OCI-LY3 (cell line): ENCODE measurements at regions not wholly inside any gene's neighbourhood (a gene's known extent, or its start where the extent isn't known, plus 50 kb on each side); places are given as distances from the start of the nearest gene placed in this dataset.

Experiments used
- CTCF ChIP-seq: fragments of 200-600, 300-600 bp; sonication (generic); IDR thresholded peaks from 2 replicates; pipeline ENCODE4 v1.5.1; 2014; ENCODE audit warnings: antibody characterized with exemption, low read length, low read depth
- EZH2phosphoT487 ChIP-seq: fragments of 200-600 bp; shearing (Covaris generic); IDR thresholded peaks from 2 replicates; pipeline ENCODE4 v1.6.1; 2018; ENCODE audit warnings: antibody characterized with exemption, mixed run types, low read depth

DNA sequence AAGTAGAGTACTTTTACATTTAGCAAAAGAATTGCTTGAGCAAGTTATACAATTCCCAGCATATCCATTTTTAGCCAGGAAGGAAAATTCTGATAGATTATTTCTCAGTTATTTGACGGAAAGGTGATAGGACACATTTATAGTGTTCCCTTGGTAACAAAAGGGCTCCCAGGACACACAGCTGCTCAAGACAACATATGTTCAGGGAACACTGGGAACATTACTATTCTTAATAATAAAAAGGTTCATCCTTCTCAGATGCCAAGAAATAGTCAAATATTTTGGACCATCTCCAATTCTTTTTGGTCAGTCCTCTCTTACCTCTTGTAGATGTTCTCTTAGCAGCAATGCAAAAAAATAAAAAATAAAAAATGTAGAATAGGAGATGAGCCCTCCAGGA, 66.8 kb upstream of the SMAD1 start:
- no peak for TF ChIP-seq CTCF
- no peak for TF ChIP-seq EZH2phosphoT487
